ENCODE measurements at regions not wholly inside any gene's neighbourhood (a gene's known extent, or its start where the extent isn't known, plus 50 kb on each side); places are given as distances from the start of the nearest gene placed in this dataset.

GRCh38 chr2:129438501-129439057 lies 540.9 kb upstream of the RAB6C start:
- no peak overlapping the region for H3K4me2 ChIP-seq (ENCODE audit: insufficient read depth, low read length)
- H3K9me3 ChIP-seq (replicated peaks; ENCODE audit: control insufficient read depth, insufficient read depth, low read depth, low read length), result no peaks in the 10 kb centered on the region
- ChIA-PET POLR2A (no interaction called here), CTCF (ENCODE audit: low intra/inter-chr PET ratio) (no interaction called here)
- no peaks in the 10 kb centered on the region for H3K79me2 ChIP-seq (ENCODE audit: control insufficient read depth, insufficient read depth, low read length)
- intact Hi-C loops (cut with micrococcal nuclease), result no loop called here
- BruUV-seq (replicated peaks), result no TSS peak
- in situ Hi-C loops (cut with MboI), result no loop called here
- no peak overlapping the region for H3K4me3 ChIP-seq
- no peaks in the 10 kb centered on the region for H3K36me3 ChIP-seq (ENCODE audit: control insufficient read depth, insufficient read depth, low read length)
- H3K9ac ChIP-seq (ENCODE audit: insufficient read depth in 1 of 2, low read depth in 2 of 2, low read length in 2 of 2), result no peak overlapping the region
- ATAC-seq (no peak), DNase-seq (ENCODE audit: extremely low read depth in 1 of 4, low spot score in 3 of 4) (no peak), FAIRE-seq (no peak)
- H3K27ac ChIP-seq (ENCODE audit: extremely low read depth, low read depth, low read length), result no peak overlapping the region
- no peak for TF ChIP-seq ZC3H4 (CRISPR knock-in tag; IDR thresholded peaks at IDR 0.05; ENCODE audit: borderline replicate concordance)
- no peak for TF ChIP-seq RAD51 (IDR thresholded peaks at IDR 0.05; ENCODE audit: borderline replicate concordance, low read depth)
- no peak for TF ChIP-seq MTF1 (CRISPR knock-in tag; IDR thresholded peaks at IDR 0.05; ENCODE audit: borderline replicate concordance)
- TF ChIP-seq SIN3A (IDR thresholded peaks at IDR 0.05; ENCODE audit: borderline replicate concordance in 2 of 2, control insufficient read depth in 1 of 2, low read depth in 2 of 2, low read length in 2 of 2), result no peak
- TF ChIP-seq CEBPZ (IDR thresholded peaks at IDR 0.05; ENCODE audit: borderline replicate concordance, low read depth, low read length), result no peak
- TF ChIP-seq ZNF24 (IDR thresholded peaks at IDR 0.05), result no peak
- no peak for TF ChIP-seq BHLHE40 (IDR thresholded peaks at IDR 0.05; ENCODE audit: low read length)
- no peak for TF ChIP-seq ZNF212 (CRISPR knock-in tag; IDR thresholded peaks at IDR 0.05)
- TF ChIP-seq CTCFL (IDR thresholded peaks at IDR 0.05; ENCODE audit: borderline replicate concordance, insufficient read depth, low read depth, low read length, poor library complexity, severe bottlenecking), result no peak
- no peak for TF ChIP-seq ZNF699 (CRISPR knock-in tag; IDR thresholded peaks at IDR 0.05; ENCODE audit: insufficient replicate concordance)
- H3K9me1 ChIP-seq (ENCODE audit: control insufficient read depth, insufficient read depth, low read length), result peaks cover 2% of the 10 kb centered on the region
- no peak overlapping the region for H2AFZ ChIP-seq (ENCODE audit: low read depth, low read length)
- H3K27me3 ChIP-seq (ENCODE audit: control insufficient read depth in 2 of 2, insufficient read depth in 2 of 2, low read length in 2 of 2), result peaks cover 0 to 10% of the 10 kb centered on the region in 2 experiments; a peak in 1 of 5 replicates
- under 1% methylated on average over 12 of the region's 13 CpGs for whole genome bisulfite sequencing (ENCODE audit: insufficient coverage, low coverage, missing lambda C conversion rate)
- H4K20me1 ChIP-seq (replicated peaks; ENCODE audit: control insufficient read depth, insufficient read depth, low read length), result no peaks in the 10 kb centered on the region
- no peaks in the 10 kb centered on the region for H3K4me1 ChIP-seq (replicated peaks in 1 of 2; ENCODE audit: control insufficient read depth in 2 of 2, insufficient read depth in 2 of 2, low read length in 2 of 2)
